Mesenchymal stem cell (in vitro differentiated cells and primary cell): ENCODE measurements at regions not wholly inside any gene's neighbourhood (a gene's known extent, or its start where the extent isn't known, plus 50 kb on each side); places are given as distances from the start of the nearest gene placed in this dataset.

ENCODE experiments used
- DNase-seq: peaks from one replicate; pipeline ENCODE4 v3.0.0-alpha.2; 2013
- H2AFZ ChIP-seq: one replicate; pipeline ENCODE4 v1.6.1; 2013; ENCODE audit warnings: low read depth, mild to moderate bottlenecking, control low read depth, inconsistent platforms, low read length, moderate library complexity
- H2AK5ac ChIP-seq: 2 replicates; pipeline ENCODE4 v1.6.1; 2013; ENCODE audit warnings: low read length, moderate library complexity, mild to moderate bottlenecking, inconsistent platforms; ENCODE audit not compliant: severe bottlenecking
- H2BK120ac ChIP-seq: one replicate; pipeline ENCODE4 v1.6.1; 2013; ENCODE audit warnings: low read depth, mild to moderate bottlenecking, inconsistent platforms, low read length, moderate library complexity
- H2BK12ac ChIP-seq, 2 experiments: one replicate each; pipeline ENCODE4 v1.6.1; 2013; ENCODE audit warnings: inconsistent platforms in 2 of 2, low read length in 2 of 2, mild to moderate bottlenecking in 2 of 2, moderate library complexity in 2 of 2, control low read depth in 1 of 2
- H2BK15ac ChIP-seq: one replicate; pipeline ENCODE4 v1.6.1; 2013; ENCODE audit warnings: mild to moderate bottlenecking, low read depth, inconsistent platforms; ENCODE audit not compliant: poor library complexity, severe bottlenecking
- H2BK5ac ChIP-seq: 2 replicates; pipeline ENCODE4 v1.6.1; 2013; ENCODE audit warnings: low read depth, mild to moderate bottlenecking, low read length, control low read depth, inconsistent platforms; ENCODE audit not compliant: poor library complexity, severe bottlenecking
- H3K14ac ChIP-seq, 2 experiments: one replicate each; pipeline ENCODE4 v1.6.1; 2013; ENCODE audit warnings: inconsistent platforms in 2 of 2, low read length in 2 of 2, control low read depth in 1 of 2, mild to moderate bottlenecking in 1 of 2, moderate library complexity in 1 of 2
- H3K18ac ChIP-seq, 2 experiments: one replicate each; pipeline ENCODE4 v1.6.1; 2013; ENCODE audit warnings: inconsistent platforms in 2 of 2, low read length in 2 of 2, control low read depth in 1 of 2, low read depth in 1 of 2, mild to moderate bottlenecking in 1 of 2
- H3K23ac ChIP-seq, 2 experiments: one replicate each; pipeline ENCODE4 v1.6.1; 2013; ENCODE audit warnings: inconsistent platforms in 2 of 2, low read length in 2 of 2, mild to moderate bottlenecking in 2 of 2, moderate library complexity in 2 of 2, control low read depth in 1 of 2
- H3K27ac ChIP-seq: 2 replicates; pipeline ENCODE4 v1.5.1; 2013; ENCODE audit warnings: mild to moderate bottlenecking, moderate library complexity, low read length, control low read depth, inconsistent platforms; ENCODE audit not compliant: poor library complexity, severe bottlenecking
- H3K27me3 ChIP-seq, 2 experiments: 2 replicates each; pipeline versions ENCODE4 v1.6.1 to v1.7.0; 2013; ENCODE audit warnings: low read length in 2 of 2, mild to moderate bottlenecking in 2 of 2, moderate library complexity in 2 of 2, control low read depth in 1 of 2, inconsistent platforms in 1 of 2; ENCODE audit not compliant: control insufficient read depth in 1 of 2, insufficient read depth in 1 of 2
- H3K36me3 ChIP-seq, 2 experiments: 2 replicates each; pipeline versions ENCODE4 v1.6.1 to v1.7.0; 2013; ENCODE audit warnings: low read length in 2 of 2, control low read depth in 1 of 2, inconsistent platforms in 1 of 2, low read depth in 1 of 2, mild to moderate bottlenecking in 1 of 2; ENCODE audit not compliant: insufficient read depth in 2 of 2, control insufficient read depth in 1 of 2
- H3K4ac ChIP-seq, 2 experiments: one replicate each; pipeline ENCODE4 v1.6.1; 2013; ENCODE audit warnings: inconsistent platforms in 2 of 2, low read length in 2 of 2, mild to moderate bottlenecking in 2 of 2, moderate library complexity in 2 of 2, control low read depth in 1 of 2, low read depth in 1 of 2
- H3K4me1 ChIP-seq: 2 replicates; pipeline ENCODE4 v1.6.1; 2013; ENCODE audit warnings: low read depth, low read length, control low read depth; ENCODE audit not compliant: control insufficient read depth, insufficient read depth
- H3K4me2 ChIP-seq: 2 replicates; pipeline ENCODE4 v1.6.1; 2013; ENCODE audit warnings: low read length, mild to moderate bottlenecking, inconsistent platforms; ENCODE audit not compliant: poor library complexity, severe bottlenecking
- H3K4me3 ChIP-seq, 2 experiments: 2 replicates each; pipeline versions ENCODE4 v1.5.1 to v1.7.0; 2013; ENCODE audit warnings: low read length in 2 of 2, mild to moderate bottlenecking in 2 of 2, control low read depth in 1 of 2, low read depth in 1 of 2; ENCODE audit not compliant: insufficient read depth in 1 of 2
- H3K79me1 ChIP-seq: replicated peaks from 2 replicates; pipeline ENCODE4 v1.6.1; 2013; ENCODE audit warnings: mild to moderate bottlenecking, control low read depth, low read length, inconsistent platforms; ENCODE audit not compliant: poor library complexity, severe bottlenecking
- H3K9ac ChIP-seq: 2 replicates; pipeline ENCODE4 v1.7.0; 2013; ENCODE audit warnings: mild to moderate bottlenecking, low read length, moderate library complexity
- H3K9me3 ChIP-seq: 2 replicates; pipeline ENCODE4 v1.7.0; 2013; ENCODE audit warnings: mild to moderate bottlenecking, low read length; ENCODE audit not compliant: control insufficient read depth
- H4K8ac ChIP-seq: one replicate; pipeline ENCODE4 v1.6.1; 2013; ENCODE audit warnings: inconsistent platforms, mild to moderate bottlenecking, low read length, moderate library complexity
- H4K91ac ChIP-seq: one replicate; pipeline ENCODE4 v1.6.1; 2013; ENCODE audit warnings: mild to moderate bottlenecking, low read length, inconsistent platforms
- WGBS: methylation state at CpG from one replicate; pipeline ENCODE4 v1.1.7; 2013; ENCODE audit warnings: mixed read lengths; 5-methylcytosine and 5-hydroxymethylcytosine counted together

GRCh38 chr1:82269431-82269830, 468.7 kb downstream of the ADGRL2 start:
- H2BK12ac ChIP-seq = no peak overlapping the region
- H4K8ac ChIP-seq = no peak overlapping the region
- no peak overlapping the region for H3K9ac ChIP-seq
- no peaks in the 10 kb centered on the region for H3K4me1 ChIP-seq
- no peak overlapping the region for H2BK120ac ChIP-seq
- H2BK5ac ChIP-seq = no peak overlapping the region
- H2AK5ac ChIP-seq = no peak overlapping the region
- H3K18ac ChIP-seq = no peak overlapping the region
- no peaks in the 10 kb centered on the region for H3K27me3 ChIP-seq
- no peaks in the 10 kb centered on the region for H3K9me3 ChIP-seq
- no peak overlapping the region for H3K27ac ChIP-seq
- no peak overlapping the region for H3K4me2 ChIP-seq
- H2AFZ ChIP-seq = no peak overlapping the region
- no peak overlapping the region for H3K4me3 ChIP-seq
- H2BK15ac ChIP-seq = no peak overlapping the region
- no peak overlapping the region for H3K23ac ChIP-seq
- no peaks in the 10 kb centered on the region for H3K36me3 ChIP-seq
- 83% methylated on average over 5 of the region's 5 CpGs for WGBS
- DNase-seq = peak; percentile 50
- H3K4ac ChIP-seq = no peak overlapping the region
- H4K91ac ChIP-seq = no peak overlapping the region
- no peaks in the 10 kb centered on the region for H3K79me1 ChIP-seq
- no peak overlapping the region for H3K14ac ChIP-seq

GRCh38 chr1:82268826-82269225, 468.1 kb downstream of the ADGRL2 start:
- no peak overlapping the region for H3K4me3 ChIP-seq
- H3K9ac ChIP-seq = no peak overlapping the region
- H4K91ac ChIP-seq = no peak overlapping the region
- 100% methylated on average over 1 of the region's 1 CpG for WGBS
- H2AFZ ChIP-seq = no peak overlapping the region
- no peak overlapping the region for H3K14ac ChIP-seq
- no peak overlapping the region for H2BK5ac ChIP-seq
- no peak overlapping the region for H3K4me2 ChIP-seq
- no peaks in the 10 kb centered on the region for H3K9me3 ChIP-seq
- no peak overlapping the region for H4K8ac ChIP-seq
- no peaks in the 10 kb centered on the region for H3K4me1 ChIP-seq
- H2AK5ac ChIP-seq = no peak overlapping the region
- no peak overlapping the region for H3K23ac ChIP-seq
- H2BK12ac ChIP-seq = no peak overlapping the region
- no peak overlapping the region for H3K27ac ChIP-seq
- no peak for DNase-seq
- no peaks in the 10 kb centered on the region for H3K27me3 ChIP-seq
- no peak overlapping the region for H2BK120ac ChIP-seq
- H3K36me3 ChIP-seq = no peaks in the 10 kb centered on the region
- no peak overlapping the region for H3K4ac ChIP-seq
- no peaks in the 10 kb centered on the region for H3K79me1 ChIP-seq
- H3K18ac ChIP-seq = no peak overlapping the region
- no peak overlapping the region for H2BK15ac ChIP-seq

- Histone ChIP-seq H3K4ac (no peak overlapping the region), H3K36me3 (no peaks in the 10 kb centered on the region), H3K18ac (no peak overlapping the region), H2BK5ac (no peak overlapping the region), H3K23ac (no peak overlapping the region), H3K4me1 (no peaks in the 10 kb centered on the region), H2BK12ac (no peak overlapping the region), H3K4me3 (no peak overlapping the region), H4K8ac (no peak overlapping the region), H3K14ac (no peak overlapping the region), H3K9me3 (no peaks in the 10 kb centered on the region), H4K91ac (no peak overlapping the region), H2BK15ac (no peak overlapping the region), H3K9ac (no peak overlapping the region), H3K27ac (no peak overlapping the region), H2BK120ac (no peak overlapping the region), H3K4me2 (no peak overlapping the region), H3K79me1 (no peaks in the 10 kb centered on the region), H2AFZ (no peak overlapping the region), H2AK5ac (no peak overlapping the region), H3K27me3 (no peaks in the 10 kb centered on the region)
- no CpG with 5 or more reads among the region's 1 CpG for WGBS
- DNase-seq = no peak
Observed at GRCh38 chr1:82266351-82266750, 465.6 kb downstream of the ADGRL2 start.

- Histone ChIP-seq H3K4me3 (no peak overlapping the region), H3K14ac (no peak overlapping the region), H3K9me3 (no peaks in the 10 kb centered on the region), H3K4ac (no peak overlapping the region), H3K4me2 (no peak overlapping the region), H2BK120ac (no peak overlapping the region), H2BK5ac (no peak overlapping the region), H2BK12ac (no peak overlapping the region), H3K9ac (no peak overlapping the region), H3K79me1 (no peaks in the 10 kb centered on the region), H2AFZ (no peak overlapping the region), H3K27me3 (no peaks in the 10 kb centered on the region), H3K27ac (no peak overlapping the region), H4K8ac (no peak overlapping the region), H3K4me1 (no peaks in the 10 kb centered on the region), H4K91ac (no peak overlapping the region), H2AK5ac (no peak overlapping the region), H3K36me3 (no peaks in the 10 kb centered on the region), H2BK15ac (no peak overlapping the region), H3K18ac (no peak overlapping the region), H3K23ac (no peak overlapping the region)
- 55% methylated on average over 3 of the region's 5 CpGs for WGBS
- no peak for DNase-seq
Observed at GRCh38 chr1:82265436-82265835, 464.7 kb downstream of the ADGRL2 start.
